ENCODE measurements at regions not wholly inside any gene's neighbourhood (a gene's known extent, or its start where the extent isn't known, plus 50 kb on each side); places are given as distances from the start of the nearest gene placed in this dataset.

GRCh38 chr1:95383111-95383510, 149.1 kb downstream of the RWDD3 start:
- no peak overlapping the region for H3K27ac ChIP-seq
- no peak overlapping the region for H3K4me3 ChIP-seq
- no peaks in the 10 kb centered on the region for H3K36me3 ChIP-seq
- TF ChIP-seq POLR2A (IDR thresholded peaks at IDR 0.05) (no peak), CTCF (IDR thresholded peaks at IDR 0.05 in 4 of 5, conservative IDR thresholded peaks at IDR 0.05 in 1 of 5) (no peak)
- no peak for ATAC-seq
- H3K27me3 ChIP-seq: no peaks in the 10 kb centered on the region
- intact Hi-C loops (cut with DNase I; ENCODE audit: low total_unique reads) (no loop called here), in situ Hi-C loops (cut with MboI; ENCODE audit: low sequenced_read_pairs in 4 of 4) (no loop called here)
- no peaks in the 10 kb centered on the region for H3K4me1 ChIP-seq
- DNase-seq: no peak
- no peaks in the 10 kb centered on the region for H3K9me3 ChIP-seq

GRCh38 chr1:95384567-95384966, 150.6 kb downstream of the RWDD3 start:
- intact Hi-C loops (cut with DNase I; ENCODE audit: low total_unique reads): no loop called here
- Histone ChIP-seq H3K4me1 (no peaks in the 10 kb centered on the region), H3K36me3 (no peaks in the 10 kb centered on the region), H3K9me3 (no peaks in the 10 kb centered on the region), H3K27ac (no peak overlapping the region), H3K4me3 (no peak overlapping the region), H3K27me3 (no peaks in the 10 kb centered on the region)
- ATAC-seq (no peak), DNase-seq (no peak)
- no peak for TF ChIP-seq CTCF (IDR thresholded peaks at IDR 0.05 in 4 of 5, conservative IDR thresholded peaks at IDR 0.05 in 1 of 5)
- TF ChIP-seq POLR2A (IDR thresholded peaks at IDR 0.05): no peak
- in situ Hi-C loops (cut with MboI; ENCODE audit: low sequenced_read_pairs in 4 of 4): no loop called here

- Histone ChIP-seq H3K9me3 (no peaks in the 10 kb centered on the region), H3K4me3 (no peak overlapping the region), H3K27me3 (no peaks in the 10 kb centered on the region), H3K27ac (no peak overlapping the region), H3K36me3 (no peaks in the 10 kb centered on the region), H3K4me1 (no peaks in the 10 kb centered on the region)
- no peak for ATAC-seq
- in situ Hi-C loops (cut with MboI; ENCODE audit: low sequenced_read_pairs in 4 of 4) (no loop called here), intact Hi-C loops (cut with DNase I; ENCODE audit: low total_unique reads) (no loop called here)
- no peak for DNase-seq
- TF ChIP-seq POLR2A (IDR thresholded peaks at IDR 0.05) (no peak), CTCF (IDR thresholded peaks at IDR 0.05 in 4 of 5, conservative IDR thresholded peaks at IDR 0.05 in 1 of 5) (no peak)
Measured at GRCh38 chr1:95386371-95386770, 152.4 kb downstream of the RWDD3 start.

GRCh38 chr1:95386915-95387314, 152.9 kb downstream of the RWDD3 start:
- Histone ChIP-seq H3K4me1 (no peaks in the 10 kb centered on the region), H3K27ac (no peak overlapping the region), H3K36me3 (no peaks in the 10 kb centered on the region), H3K4me3 (no peak overlapping the region), H3K9me3 (no peaks in the 10 kb centered on the region), H3K27me3 (no peaks in the 10 kb centered on the region)
- no peak for TF ChIP-seq POLR2A (IDR thresholded peaks at IDR 0.05)
- no peak for TF ChIP-seq CTCF (IDR thresholded peaks at IDR 0.05 in 4 of 5, conservative IDR thresholded peaks at IDR 0.05 in 1 of 5)
- intact Hi-C loops (cut with DNase I; ENCODE audit: low total_unique reads): no loop called here
- in situ Hi-C loops (cut with MboI; ENCODE audit: low sequenced_read_pairs in 4 of 4): no loop called here
- DNase-seq: no peak
- no peak for ATAC-seq

GRCh38 chr1:95388031-95388430, 154.0 kb downstream of the RWDD3 start:
- no peaks in the 10 kb centered on the region for H3K27me3 ChIP-seq
- ATAC-seq (no peak), DNase-seq (no peak)
- no peak overlapping the region for H3K4me3 ChIP-seq
- no peak for TF ChIP-seq POLR2A (IDR thresholded peaks at IDR 0.05)
- TF ChIP-seq CTCF (IDR thresholded peaks at IDR 0.05 in 4 of 5, conservative IDR thresholded peaks at IDR 0.05 in 1 of 5): no peak
- no peaks in the 10 kb centered on the region for H3K9me3 ChIP-seq
- H3K27ac ChIP-seq: no peak overlapping the region
- no peaks in the 10 kb centered on the region for H3K4me1 ChIP-seq
- no peaks in the 10 kb centered on the region for H3K36me3 ChIP-seq
- in situ Hi-C loops (cut with MboI; ENCODE audit: low sequenced_read_pairs in 4 of 4): no loop called here
- intact Hi-C loops (cut with DNase I; ENCODE audit: low total_unique reads): no loop called here

Measured in gastrocnemius medialis (tissue), 4 donors.